Mammary epithelial cell (primary cell): ENCODE measurements at regions not wholly inside any gene's neighbourhood (a gene's known extent, or its start where the extent isn't known, plus 50 kb on each side); places are given as distances from the start of the nearest gene placed in this dataset.

ENCODE experiments used
- EZH2 ChIP-seq: IDR thresholded peaks from 2 replicates; pipeline ENCODE4 v1.6.1; 2012; ENCODE audit warnings: low read length, inconsistent platforms, borderline replicate concordance
- TF ChIP-seq, protein P1 (sequence below), 2 donors: IDR thresholded peaks in 1 of 2; conservative IDR thresholded peaks in 1 of 2; 2 replicates each; pipeline ENCODE4 v1.5.1; 2011 to 2012; ENCODE audit warnings: inconsistent platforms in 2 of 2, low read length in 2 of 2, mild to moderate bottlenecking in 2 of 2, control low read depth in 1 of 2, low read depth in 1 of 2; ENCODE audit not compliant: insufficient read depth in 1 of 2; ENCODE audit errors: extremely low read depth in 1 of 2

DNA sequence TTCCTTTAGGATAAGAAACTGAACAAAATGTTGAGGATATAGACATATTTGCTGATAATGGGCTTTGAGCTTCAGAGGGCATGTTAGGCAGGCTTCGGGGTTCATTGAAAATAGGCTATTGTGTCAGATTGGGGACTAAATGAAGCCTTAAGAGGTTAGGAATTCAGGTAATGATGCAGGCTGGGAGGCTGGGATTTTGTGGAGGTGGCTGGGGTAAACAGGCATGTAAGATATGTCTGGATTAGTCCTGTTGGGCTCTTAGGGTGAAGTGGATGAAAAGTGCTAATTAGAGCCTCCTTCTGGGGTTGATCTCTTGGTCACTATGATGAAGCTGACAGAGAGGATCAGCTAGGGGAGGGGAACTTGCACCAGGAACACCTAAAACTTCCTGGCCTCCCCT is 80.2 kb upstream of the ESX1 start:
- TF ChIP-seq, protein P1, sequence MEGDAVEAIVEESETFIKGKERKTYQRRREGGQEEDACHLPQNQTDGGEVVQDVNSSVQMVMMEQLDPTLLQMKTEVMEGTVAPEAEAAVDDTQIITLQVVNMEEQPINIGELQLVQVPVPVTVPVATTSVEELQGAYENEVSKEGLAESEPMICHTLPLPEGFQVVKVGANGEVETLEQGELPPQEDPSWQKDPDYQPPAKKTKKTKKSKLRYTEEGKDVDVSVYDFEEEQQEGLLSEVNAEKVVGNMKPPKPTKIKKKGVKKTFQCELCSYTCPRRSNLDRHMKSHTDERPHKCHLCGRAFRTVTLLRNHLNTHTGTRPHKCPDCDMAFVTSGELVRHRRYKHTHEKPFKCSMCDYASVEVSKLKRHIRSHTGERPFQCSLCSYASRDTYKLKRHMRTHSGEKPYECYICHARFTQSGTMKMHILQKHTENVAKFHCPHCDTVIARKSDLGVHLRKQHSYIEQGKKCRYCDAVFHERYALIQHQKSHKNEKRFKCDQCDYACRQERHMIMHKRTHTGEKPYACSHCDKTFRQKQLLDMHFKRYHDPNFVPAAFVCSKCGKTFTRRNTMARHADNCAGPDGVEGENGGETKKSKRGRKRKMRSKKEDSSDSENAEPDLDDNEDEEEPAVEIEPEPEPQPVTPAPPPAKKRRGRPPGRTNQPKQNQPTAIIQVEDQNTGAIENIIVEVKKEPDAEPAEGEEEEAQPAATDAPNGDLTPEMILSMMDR (conservative IDR thresholded peaks at IDR 0.05 in 1 of 2, IDR thresholded peaks at IDR 0.05 in 1 of 2; ENCODE audit: extremely low read depth in 1 of 2, insufficient read depth in 1 of 2, low read depth in 1 of 2, low read length in 2 of 2): no peak
- TF ChIP-seq EZH2: no peak
